ENCODE measurements at regions not wholly inside any gene's neighbourhood (a gene's known extent, or its start where the extent isn't known, plus 50 kb on each side); places are given as distances from the start of the nearest gene placed in this dataset.

DNA sequence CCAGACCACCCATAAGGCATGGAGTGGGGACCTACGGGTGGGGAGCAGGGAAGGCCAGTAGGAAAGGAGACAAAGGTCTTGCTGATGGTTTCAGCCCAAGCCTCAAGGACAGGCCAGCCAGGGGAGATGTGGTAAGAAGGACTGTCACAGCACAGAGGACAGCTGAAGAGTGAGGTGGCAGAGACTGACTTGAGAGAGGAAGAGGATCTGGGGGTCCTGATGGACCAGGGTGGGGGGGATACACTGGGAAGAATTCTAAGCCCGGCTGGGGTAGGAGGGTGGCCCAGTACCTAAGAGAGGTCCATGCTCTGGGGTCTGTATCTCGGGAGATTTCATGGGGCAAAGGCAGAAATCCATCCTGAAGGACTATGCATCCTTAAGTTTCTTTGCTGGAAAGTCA lies 66.1 kb upstream of the THY1 start:
- DNase-seq, result no peak

DNA sequence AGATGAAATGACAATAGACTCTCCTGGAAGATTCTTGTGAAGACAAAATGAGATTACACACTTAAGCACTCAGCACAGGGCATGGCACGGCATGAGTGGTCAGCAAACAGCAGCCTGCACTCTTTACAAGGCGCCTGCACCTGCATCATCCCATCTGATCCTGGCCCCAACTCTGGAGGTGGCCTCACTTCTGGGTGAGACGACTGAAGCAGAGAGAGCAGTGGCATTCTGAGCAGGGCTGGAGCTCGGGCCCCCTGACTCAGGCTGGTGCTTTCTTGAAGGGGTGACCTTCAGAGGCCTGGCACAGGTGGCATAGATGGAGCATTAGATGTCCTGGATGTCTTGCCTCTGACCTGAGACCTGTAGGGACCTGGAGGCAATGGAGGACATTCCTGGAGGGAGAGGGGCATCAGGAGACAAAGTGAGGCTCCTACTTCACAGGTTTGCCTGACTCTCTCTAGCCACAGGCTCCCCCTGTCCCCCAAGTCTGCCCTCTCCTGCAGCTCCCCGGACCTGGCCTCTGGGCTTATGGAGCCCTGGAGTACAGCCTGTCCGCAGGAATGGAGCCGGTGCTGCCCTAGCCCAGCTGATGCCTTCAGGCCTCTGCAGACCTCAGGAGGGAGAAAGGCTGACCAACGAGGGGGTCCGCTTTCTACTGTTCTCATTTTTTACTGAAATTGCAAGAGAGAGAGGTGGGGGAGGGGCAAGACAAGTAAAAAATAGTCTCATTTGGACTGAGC lies 65.5 kb upstream of the THY1 start:
- DNase-seq, result no peak

DNA sequence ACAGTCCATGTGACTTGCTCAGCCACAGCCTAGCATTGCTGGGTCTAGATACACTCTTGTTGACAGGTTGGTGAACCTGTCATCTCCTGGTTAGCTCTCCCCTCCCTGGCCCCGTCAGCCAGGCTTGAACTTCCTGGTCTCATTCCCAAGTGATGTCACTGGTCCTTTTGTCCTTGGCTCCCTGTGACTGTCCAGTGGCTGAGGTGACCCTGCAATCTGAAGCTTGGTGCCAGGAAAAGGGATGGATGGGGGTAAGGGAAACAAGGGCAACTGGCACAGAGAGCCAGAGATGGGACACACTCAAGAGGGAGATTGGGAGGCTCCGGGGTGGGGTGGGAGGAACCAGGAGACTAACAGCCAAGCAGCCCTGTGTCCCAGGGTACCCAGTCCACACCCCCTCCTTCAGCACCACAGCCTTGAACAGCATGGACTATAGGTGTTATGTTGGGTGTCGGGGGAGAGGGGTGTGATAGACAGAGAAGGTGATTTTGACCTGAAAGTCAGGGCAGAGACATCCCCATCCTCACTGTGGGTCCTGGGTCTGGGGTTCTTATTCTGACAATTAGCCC lies 63.8 kb upstream of the THY1 start:
- DNase-seq, result no peak

DNA sequence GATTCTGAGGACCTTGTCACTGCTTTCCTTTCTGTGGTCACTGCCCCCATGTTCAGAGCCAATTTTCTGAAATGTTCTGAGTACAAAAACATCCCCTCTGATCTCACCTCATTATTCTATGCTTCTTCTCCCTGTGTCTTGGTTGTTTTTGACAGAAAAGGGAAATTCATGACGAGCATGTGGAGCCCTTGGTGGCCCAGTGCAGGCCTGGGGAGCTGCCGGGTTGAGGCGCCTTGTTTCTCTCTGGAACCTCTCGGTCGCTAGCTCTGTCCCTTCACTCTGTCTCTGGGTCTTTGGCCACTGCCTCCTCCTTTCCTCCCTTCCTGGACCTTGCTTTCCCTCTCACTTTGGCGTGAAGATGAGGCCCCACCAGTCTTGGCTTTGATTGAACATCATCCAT lies 63.0 kb upstream of the THY1 start:
- DNase-seq, result no peak

DNA sequence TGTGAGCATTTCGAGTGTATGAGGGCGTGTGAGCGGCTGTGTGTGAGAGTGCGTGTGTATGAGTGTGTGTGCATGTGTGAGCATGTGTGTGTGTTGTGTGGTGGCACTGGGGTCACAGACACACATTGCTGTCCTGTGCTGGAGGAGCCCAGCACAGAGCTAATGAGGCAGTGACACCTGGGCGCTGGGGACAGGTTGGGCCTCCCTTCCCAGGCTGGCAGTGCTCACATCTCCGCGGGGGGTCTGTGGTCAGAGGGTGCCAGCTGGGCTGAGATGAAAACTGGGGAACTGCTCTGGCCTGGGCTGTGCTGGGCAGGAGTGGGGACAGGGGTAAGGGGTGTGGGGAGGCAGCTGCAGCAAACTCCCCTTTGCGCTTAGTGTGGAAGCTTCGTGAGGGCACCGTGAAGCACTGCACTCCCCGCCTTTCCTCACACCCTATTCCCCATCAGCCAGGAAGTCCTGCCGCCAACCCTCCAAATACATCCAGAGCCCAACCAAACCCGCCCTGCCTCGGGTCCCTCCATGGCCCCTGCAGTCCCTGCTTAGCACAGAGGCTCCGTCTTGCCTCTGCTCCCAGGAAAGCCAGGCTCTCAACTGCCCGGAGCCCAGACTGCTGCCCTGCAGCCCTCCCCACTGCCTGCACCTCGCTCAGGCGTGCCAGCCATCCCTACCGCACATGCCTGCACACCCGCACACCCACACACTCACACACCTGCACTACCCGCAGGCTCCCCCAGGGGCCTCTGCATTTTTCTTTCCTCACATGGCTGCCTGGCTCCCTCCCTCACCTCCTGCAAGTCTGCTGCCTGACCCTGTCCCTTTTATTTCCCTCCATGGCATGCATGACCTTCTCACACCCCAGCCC lies 62.0 kb upstream of the THY1 start:
- DNase-seq, result no peak

DNA sequence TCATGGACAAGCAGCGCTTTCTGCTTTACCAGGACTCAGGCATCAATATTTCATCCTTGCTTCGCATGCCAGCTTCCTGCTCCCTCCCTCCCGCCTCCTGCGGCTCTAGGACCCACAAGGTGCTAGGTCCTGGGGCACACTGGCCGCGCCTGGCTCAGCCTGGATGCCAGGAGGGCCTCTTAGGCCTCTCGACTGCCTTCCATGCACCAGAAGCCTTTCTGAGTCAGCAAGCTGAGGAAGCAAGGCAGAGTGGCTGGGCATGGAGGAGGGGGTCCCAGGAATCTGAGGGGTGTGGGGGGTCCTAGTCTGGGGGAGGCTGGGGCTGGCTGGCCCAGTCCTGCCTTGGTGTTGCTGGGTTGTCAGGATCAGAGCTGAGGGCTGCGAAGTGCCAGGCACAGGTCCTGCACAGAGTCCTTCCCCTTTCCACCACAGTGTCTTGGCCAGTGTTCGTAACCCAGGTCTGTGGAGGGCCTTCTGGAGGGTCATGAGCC lies 61.0 kb upstream of the THY1 start:
- DNase-seq, result no peak

DNA sequence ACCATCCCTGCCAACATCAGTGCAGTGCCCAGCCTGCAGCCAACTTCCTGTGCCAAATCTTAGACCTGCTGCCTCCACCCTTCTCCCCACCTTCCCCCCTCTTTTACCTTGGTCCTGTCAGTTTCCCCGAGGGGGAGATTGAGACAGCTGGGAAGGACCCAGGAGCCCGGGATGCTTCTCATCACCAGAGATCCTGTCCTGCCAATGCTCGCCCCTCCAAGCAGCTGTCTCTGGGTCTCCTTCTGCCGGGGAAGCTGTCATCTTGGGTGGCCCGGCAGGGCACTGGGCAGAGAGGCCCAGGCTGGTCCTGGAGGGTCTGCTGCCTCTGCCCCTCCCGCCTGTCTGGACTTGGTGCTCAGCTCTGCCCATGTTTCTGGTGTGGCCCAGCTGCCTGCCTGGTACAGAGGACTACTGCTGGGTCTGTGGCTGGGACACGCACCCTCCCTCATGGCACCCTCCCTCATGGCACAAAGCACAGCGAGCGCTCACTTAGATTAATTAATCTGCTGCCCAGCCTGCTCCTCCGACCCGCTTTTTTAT lies 60.4 kb upstream of the THY1 start:
- DNase-seq, result no peak

DNA sequence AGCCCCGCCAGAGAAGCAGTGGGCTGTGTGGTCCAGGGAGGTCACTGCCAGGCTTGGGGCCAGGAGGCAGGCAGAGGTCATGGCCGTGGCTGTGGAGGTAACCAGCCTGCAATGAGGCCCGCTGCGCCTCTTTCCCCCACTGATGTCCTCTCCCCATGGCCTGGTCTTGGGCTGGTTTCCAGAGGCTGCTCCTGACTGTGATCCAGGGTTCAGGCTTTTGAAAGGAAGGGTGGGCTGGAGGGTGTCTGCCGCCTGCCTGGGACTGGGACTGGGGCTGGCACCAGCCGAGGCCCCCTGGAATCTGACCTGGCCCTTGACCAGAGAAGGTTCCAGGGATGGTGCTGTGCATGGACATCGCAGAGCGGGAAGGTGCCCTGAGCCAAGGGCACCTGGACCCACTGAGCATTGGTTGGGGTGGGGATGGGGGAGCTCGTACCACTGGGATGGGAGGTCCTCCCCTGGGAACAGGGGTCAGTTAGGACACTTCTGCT lies 59.6 kb upstream of the THY1 start:
- no peak for DNase-seq

DNA sequence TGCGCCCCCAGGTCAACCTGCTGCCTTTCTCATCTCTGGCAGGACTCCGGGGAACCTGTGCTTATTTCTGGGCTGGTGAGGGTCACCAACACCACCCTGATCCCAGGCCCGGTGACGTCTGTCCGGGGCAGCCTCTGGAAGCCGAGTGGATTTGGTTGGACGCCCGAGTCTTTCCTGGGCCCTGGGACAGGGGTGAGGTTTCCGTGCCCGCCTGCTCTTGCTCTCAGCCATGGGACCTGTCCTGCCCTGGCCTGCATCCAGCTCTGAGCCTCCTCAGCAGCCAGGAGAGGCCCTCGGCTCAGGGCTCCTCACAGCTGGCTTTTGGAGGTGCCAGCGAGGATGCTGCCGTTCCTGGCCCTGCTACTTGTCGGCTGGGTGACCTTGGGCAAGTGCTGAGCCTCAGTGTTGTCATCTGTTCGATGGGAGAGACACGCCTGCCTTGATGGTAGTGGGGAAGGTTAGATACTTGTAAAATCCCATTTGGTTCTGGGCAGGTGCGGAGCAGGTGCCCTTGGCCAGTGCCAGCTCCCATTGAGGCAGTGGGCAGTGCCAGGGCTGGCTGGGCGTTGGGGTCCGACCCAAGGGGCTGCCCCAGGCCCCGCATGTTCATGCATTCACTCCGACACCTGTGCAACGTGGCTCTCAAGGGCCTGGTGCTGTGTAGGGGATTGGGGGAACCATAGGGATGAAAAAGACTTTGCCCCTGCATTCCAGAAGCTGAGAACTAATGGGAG lies 58.9 kb upstream of the THY1 start:
- DNase-seq, result no peak

DNA sequence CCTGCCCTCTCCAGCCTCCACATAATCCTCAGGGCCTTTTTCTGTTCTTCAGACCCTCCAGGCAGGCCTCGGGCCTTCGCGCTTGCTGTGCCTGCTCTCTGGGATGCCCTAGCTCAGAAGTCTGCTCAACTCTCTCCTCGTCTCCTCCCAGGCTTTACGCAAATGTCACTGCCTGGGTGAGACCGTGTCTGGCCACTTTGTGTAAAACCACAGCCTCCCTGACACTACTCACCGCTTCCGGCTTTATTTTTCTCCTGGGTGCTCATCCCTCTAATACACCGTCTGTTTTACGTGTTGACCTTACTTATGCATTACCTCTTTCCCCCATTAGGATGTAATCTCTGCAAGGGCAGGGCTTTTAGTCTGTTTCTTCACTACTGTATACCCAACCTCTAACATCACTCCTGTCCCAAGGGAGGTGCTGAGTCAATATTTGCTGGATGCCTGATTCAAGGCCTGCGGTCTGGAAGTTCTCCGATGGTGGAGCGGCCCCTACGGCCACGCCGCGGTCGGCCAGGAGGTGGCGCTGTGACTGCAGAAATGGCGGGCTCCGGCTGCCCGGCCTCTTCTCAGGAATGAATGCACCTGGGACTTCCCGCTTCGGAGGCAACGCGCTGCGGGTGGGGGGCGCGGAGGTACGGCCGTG lies 58.2 kb upstream of the THY1 start:
- peak; percentile 92 for DNase-seq

DNA sequence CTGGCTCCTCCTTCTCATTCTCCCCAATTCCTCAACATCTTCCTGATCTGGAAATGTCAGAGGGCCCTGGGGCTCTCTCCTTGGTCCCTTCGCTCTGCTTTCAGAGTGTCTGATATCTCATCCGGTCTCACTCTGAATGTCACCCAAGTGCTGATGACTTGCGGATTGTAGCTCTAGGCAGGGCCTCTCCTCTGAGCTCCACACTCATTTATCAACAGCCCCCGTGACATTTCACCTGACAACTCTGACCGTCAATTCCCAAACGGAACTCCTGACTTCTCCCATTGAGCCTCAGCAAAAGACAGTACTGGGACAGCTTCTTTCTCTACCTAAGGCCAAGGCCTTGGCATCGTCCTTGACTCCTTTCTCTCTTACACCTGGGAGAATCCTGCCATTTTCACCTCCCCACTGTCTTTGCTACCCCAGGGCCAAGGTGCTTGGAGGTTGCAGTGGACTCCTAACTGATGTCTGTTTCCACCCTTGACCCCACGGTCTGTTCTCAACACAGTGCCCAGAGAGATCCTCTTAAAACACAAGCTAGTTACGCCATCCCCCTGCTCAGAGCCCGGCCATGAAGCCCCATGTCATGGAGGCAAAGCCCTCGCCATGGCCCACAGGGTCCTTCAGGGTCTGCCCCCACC lies 57.5 kb upstream of the THY1 start:
- DNase-seq, result no peak

DNA sequence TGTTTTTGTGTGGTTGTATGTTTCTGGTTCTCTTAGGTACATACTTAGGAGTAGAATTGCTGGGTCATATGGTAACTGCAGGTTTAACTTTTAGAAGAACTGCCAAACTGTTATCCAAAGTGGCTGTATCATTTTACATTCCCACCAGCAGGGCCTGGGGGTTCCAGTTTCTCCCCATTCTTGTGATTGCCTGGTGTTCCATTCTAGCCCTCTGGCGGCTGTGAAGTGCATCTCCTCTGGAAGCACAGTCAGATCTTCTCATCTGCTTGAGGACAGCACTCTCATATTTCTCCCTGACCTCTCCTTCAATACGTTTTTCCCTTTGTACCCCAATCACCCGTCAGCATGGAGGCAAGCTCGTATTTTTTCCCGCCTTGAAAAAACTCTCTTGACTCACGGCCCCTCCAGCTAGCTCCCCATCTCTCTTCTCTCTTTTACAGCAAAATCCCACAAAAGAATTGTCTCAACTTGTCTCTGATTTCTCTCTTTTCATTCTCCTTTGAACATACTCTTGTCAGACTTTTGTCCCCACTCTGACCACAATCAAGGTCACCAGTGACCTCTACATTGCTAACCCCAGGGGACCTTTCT lies 56.8 kb upstream of the THY1 start:
- no peak for DNase-seq

DNA sequence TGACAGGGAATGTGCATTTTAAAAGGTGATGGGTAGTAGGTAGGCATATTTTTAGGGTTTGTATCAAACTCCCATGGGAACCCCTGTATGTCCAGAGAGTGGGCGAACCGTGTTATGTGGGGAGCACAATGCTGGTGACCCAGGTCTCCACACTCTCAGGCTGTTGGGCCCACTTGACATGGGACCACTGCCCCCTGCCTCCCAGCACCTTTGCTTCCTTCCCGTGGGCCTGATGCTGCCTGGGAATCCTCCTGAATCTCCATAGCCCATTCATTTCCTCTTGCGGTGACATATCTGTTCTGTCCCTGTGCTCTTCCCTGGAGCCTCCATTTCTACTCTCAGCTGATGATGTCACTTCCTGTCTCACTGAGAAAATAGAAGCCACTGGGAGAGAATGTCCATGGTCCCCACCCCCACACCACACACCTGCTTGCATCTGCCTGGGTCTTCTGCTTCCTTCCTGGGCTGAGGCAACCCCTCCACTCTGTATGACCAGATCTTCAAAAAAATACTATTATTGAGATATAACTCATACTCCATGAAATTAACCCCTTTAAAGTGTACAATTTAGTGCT lies 55.8 kb upstream of the THY1 start:
- DNase-seq, result no peak

DNA sequence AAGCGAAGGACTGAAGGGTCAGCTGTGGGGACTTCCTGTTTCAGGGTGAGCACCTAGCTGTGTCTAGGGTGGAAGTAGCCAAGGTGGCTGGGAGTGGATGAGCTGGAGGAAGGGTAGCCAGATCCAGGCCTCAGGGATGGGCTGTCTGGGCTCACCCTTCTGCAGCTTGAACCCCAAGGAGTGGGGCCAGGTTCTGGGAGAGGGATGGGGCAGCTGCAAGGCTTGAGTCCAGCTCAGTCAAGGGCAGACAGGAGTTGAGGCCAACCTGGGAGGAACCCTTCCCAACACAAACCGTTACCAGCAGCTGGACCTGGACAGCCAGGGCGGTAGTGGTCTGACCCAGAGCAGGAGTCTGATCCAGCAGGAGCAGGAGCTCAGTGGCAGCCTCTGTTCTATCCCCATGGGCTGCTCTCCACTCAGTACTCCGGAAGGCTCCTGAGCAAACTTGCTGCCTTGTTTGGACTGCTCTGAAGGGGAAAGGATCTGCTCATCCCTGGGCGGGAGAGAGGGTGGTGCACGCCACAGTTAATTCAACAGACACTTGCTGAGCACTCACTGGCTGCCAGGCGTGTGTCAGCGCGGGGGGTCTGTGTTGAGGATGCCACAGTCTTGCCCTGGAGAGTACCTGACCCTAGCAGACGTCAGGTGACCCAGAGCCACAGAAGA lies 53.8 kb upstream of the THY1 start:
- no peak for DNase-seq

DNA sequence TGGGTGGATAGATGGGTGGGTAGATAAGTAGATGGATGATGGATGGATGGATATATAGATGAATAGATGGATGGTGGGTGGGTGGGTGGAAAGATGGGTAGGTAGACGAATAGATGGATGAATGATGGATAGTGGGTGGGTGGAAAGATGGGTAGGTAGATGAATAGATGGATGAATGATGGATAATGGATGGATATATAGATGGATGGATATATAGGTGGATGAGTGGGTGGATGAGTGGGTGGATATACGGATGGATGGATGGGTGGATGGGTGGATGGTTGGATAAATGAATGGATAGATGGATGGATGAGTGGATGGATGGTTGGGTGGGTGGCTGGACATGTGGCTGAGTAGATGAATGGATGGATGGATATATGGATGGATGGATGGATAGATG lies 53.1 kb upstream of the THY1 start:
- DNase-seq, result no peak

DNA sequence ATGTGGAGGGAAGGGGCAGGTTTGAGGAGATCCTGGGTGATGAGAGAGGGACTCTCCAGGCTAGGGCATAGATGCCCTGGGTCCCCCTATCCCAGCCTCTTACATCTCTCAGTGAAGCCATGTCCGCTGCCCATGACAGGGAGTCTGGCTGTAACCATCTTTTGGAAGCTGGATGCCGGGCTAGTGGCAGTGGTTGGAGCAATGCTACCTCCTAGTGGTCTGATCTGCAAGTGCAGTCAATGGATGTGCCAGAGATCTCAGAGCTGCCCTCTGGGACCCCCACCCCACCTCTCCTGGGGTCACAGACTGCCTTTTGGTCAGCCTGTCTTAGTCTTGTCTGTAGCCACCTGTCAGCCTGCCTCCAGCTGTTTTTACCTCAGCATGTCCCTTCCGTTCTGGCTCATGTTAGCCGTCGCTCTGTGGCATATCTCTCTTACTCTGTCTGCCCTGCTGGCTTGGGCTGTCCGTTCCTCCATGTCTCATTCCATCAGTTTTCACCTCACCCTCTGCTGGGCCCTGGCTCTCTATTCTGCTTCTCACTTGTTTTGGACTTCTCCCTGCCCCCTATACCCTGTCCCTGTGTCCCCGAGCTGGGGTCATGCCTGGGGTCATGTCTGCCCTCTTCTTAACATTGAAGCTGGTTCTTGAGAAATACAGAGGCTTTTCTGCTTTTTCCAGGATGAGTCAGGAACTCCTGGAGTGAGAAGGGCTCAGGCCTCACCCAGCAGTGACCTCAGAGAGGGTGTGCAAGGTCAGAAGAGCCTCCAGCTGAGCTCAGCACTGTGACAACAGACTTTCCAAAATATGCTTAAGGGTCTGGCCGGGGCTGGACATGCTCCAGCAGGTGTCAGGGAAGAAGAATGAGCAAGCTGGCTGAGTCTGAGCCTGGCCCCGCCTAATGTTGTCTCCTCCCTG lies 52.0 kb upstream of the THY1 start:
- peak; percentile 63 for DNase-seq

DNA sequence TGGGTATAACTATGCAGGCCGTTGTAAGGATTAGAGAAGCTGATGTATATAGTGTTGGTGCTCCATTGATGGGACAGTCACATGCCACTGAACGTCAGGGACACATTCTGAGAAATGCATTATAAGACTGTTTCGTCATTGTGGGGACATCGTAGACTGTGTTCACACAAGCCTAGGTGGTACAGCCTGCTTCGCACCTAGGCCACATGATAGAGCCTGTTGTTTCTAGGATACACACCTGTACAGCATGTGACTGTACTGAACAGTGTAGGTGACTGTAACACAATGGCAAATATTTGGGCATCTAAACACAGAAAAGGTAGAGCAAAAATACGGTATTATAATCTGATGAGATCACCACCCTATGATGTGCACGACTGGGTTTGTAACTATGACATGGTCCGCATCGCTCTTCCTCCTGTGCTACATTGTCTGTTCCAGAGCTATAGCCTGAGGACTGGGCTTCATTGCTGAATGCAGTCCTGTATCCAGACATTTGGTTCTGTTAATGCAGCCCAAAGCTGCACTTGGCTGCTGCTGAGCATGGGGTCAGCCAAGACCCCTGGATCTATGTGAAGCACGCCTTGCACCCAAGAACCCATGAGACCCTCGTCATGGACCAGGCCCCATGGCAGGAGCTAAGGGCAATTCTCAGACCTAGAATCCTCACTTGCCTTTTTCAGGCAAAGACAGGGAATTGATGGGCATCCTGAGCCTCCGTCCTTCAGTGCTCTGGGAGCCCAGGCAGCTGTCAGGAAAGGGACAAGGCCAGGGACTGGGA lies 51.1 kb upstream of the THY1 start:
- no peak for DNase-seq

DNA sequence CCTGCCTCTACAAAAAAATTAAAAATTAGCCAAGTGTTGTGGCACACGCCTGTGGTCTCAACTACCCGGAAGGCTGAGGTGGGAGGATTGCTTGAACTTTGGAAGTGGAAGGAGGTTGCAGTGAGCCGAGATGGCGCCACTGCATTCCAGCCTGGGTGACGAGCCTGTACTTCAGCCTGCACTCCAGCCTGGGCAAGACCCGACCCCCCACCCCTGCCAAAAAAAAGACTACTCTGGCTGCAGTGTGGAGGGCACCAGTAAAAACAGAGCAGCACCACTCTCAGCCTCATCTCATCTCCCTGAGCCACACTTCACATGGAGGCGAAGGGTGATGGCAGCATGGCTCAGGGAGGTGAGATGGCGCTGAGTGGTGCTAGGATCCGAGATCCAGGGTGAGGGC lies 50.3 kb upstream of the THY1 start:
- no peak for DNase-seq
